ENCODE measurements at regions not wholly inside any gene's neighbourhood (a gene's known extent, or its start where the extent isn't known, plus 50 kb on each side); places are given as distances from the start of the nearest gene placed in this dataset.

DNA sequence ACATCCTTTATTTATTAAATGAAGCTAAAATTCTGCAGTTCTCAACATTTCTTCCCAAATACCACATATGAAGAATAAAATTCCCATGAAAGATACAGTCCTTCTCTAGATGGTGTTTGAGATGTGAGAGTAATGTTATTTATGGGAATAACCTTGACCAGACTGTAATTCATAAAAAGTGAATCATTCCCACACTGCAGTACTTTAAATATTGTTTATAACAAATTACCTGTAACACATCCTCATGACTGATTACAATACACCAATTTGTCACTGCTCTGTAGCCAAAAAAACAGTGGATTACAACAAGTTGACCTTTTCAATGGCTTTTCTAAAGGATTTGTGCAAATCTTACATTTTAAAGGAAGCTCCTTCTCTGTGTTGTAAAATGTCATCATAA, 651.3 kb downstream of the NSUN3 start:
- CTCF ChIA-PET: no interaction called here
- no TSS peak for BruUV-seq (replicated peaks)
- H3K4me3 Mint-ChIP-seq (ENCODE audit: low read depth, unreplicated experiment): no peak overlapping the region
- no peaks in the 10 kb centered on the region for H3K9me3 Mint-ChIP-seq (ENCODE audit: low read depth, unreplicated experiment)
- no peaks in the 10 kb centered on the region for H3K4me1 Mint-ChIP-seq (ENCODE audit: low read depth, unreplicated experiment)
- TF ChIP-seq, protein P1, sequence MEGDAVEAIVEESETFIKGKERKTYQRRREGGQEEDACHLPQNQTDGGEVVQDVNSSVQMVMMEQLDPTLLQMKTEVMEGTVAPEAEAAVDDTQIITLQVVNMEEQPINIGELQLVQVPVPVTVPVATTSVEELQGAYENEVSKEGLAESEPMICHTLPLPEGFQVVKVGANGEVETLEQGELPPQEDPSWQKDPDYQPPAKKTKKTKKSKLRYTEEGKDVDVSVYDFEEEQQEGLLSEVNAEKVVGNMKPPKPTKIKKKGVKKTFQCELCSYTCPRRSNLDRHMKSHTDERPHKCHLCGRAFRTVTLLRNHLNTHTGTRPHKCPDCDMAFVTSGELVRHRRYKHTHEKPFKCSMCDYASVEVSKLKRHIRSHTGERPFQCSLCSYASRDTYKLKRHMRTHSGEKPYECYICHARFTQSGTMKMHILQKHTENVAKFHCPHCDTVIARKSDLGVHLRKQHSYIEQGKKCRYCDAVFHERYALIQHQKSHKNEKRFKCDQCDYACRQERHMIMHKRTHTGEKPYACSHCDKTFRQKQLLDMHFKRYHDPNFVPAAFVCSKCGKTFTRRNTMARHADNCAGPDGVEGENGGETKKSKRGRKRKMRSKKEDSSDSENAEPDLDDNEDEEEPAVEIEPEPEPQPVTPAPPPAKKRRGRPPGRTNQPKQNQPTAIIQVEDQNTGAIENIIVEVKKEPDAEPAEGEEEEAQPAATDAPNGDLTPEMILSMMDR (IDR thresholded peaks at IDR 0.05; ENCODE audit: unreplicated experiment): no peak
- no peak overlapping the region for H3K27ac Mint-ChIP-seq (ENCODE audit: unreplicated experiment)
- no peak for DNase-seq
- no peaks in the 10 kb centered on the region for H3K36me3 Mint-ChIP-seq (ENCODE audit: insufficient read depth, unreplicated experiment)
- no peaks in the 10 kb centered on the region for H3K27me3 Mint-ChIP-seq (ENCODE audit: unreplicated experiment)
- intact Hi-C loops (cut with micrococcal nuclease; ENCODE audit: unreplicated experiment): no loop called here

DNA sequence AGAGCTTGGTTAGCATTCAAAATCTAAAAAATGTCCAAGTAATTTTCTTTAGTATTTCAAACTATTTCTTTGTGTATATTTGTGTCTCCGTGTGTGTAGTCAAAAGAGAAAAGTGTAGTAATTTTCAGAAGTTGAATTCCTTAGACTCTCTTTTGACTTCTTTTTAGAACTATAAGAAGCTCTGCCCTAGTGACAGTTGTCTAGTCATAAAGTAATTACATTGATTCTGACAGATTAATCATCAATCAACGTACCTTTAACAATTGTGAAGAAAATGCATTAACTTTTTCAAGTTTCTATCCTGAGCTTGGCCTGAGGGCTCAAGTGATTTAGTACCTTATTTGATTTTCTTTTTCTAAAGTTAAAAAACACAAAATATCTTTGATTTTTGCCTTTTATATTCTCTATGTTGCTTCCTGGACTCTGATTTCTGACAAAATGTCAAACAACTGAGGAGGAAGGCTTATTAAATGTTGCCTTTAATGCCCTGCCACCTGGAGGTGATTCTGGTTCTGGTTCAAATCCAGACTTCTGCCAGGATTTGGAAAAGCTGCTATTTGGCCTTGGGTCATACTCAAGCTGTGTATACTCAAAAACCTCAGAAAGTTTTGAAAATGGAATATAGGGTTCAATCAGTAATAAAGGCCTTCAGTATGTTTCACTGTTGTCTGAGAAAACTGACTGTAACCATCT, 653.6 kb downstream of the NSUN3 start:
- BruUV-seq (replicated peaks): no TSS peak
- Mint-ChIP-seq H3K27ac (ENCODE audit: unreplicated experiment) (no peak overlapping the region), H3K27me3 (ENCODE audit: unreplicated experiment) (no peaks in the 10 kb centered on the region), H3K4me3 (ENCODE audit: low read depth, unreplicated experiment) (no peak overlapping the region), H3K9me3 (ENCODE audit: low read depth, unreplicated experiment) (no peaks in the 10 kb centered on the region), H3K4me1 (ENCODE audit: low read depth, unreplicated experiment) (no peaks in the 10 kb centered on the region), H3K36me3 (ENCODE audit: insufficient read depth, unreplicated experiment) (no peaks in the 10 kb centered on the region)
- intact Hi-C loops (cut with micrococcal nuclease; ENCODE audit: unreplicated experiment): loop anchor here (1.0 kb wide), 3 partner anchors 66 to 380 kb away; no protein-coding TSS in a partner anchor
- CTCF ChIA-PET: interaction anchor here (0.6 kb wide), 2 partner anchors 219 to 380 kb away, joined by 3 to 4 read pairs; no protein-coding TSS in a partner anchor
- TF ChIP-seq, protein P1 (IDR thresholded peaks at IDR 0.05; ENCODE audit: unreplicated experiment): no peak
- peak; percentile 22 for DNase-seq

DNA sequence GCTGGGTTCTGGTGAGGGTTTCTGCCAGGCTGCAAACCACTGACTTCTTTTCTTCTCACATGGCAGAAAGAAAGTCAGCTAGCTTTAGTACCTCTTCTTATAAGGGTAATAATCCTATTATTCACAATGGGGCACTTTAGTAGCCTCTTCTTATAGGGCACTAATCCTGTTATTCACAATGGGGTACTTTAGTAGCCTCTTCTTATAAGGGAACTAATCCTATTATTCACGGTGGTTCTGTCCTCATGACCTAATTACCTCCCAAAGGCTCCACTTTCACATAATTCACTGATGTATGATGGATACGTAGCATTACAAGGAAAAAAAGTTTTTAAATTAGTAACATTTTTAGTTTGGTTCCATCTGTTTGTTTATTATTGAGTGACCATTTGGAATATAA, 671.3 kb downstream of the NSUN3 start:
- Mint-ChIP-seq H3K4me3 (ENCODE audit: low read depth, unreplicated experiment) (no peak overlapping the region), H3K36me3 (ENCODE audit: insufficient read depth, unreplicated experiment) (no peaks in the 10 kb centered on the region), H3K4me1 (ENCODE audit: low read depth, unreplicated experiment) (no peaks in the 10 kb centered on the region), H3K9me3 (ENCODE audit: low read depth, unreplicated experiment) (peaks cover 3% of the 10 kb centered on the region), H3K27ac (ENCODE audit: unreplicated experiment) (no peak overlapping the region), H3K27me3 (ENCODE audit: unreplicated experiment) (no peaks in the 10 kb centered on the region)
- intact Hi-C loops (cut with micrococcal nuclease; ENCODE audit: unreplicated experiment): no loop called here
- no peak for DNase-seq
- CTCF ChIA-PET: no interaction called here
- TF ChIP-seq, protein P1 (IDR thresholded peaks at IDR 0.05; ENCODE audit: unreplicated experiment): no peak
- no TSS peak for BruUV-seq (replicated peaks)

DNA sequence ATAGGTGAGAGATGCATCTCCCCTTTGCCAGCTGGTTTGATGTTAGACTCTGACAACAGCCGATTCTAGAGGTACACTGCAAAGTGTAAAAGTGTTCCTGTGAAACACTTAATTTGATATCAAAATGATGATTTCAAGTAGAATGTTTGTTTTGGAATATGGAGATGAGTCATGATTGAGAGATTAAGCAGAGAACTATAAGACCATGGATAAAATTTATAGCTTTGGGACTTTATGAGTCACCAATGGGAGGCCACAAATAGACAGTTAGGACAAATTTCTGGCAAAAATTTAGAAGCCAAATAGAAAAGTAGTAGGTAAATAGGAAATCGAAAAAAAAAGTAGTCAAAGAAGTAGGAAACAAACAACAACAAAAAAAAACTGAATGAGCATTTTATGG, 672.5 kb downstream of the NSUN3 start:
- TF ChIP-seq, protein P1 (IDR thresholded peaks at IDR 0.05; ENCODE audit: unreplicated experiment): no peak
- Mint-ChIP-seq H3K4me1 (ENCODE audit: low read depth, unreplicated experiment) (no peaks in the 10 kb centered on the region), H3K27ac (ENCODE audit: unreplicated experiment) (no peak overlapping the region), H3K9me3 (ENCODE audit: low read depth, unreplicated experiment) (peaks cover 3% of the 10 kb centered on the region), H3K27me3 (ENCODE audit: unreplicated experiment) (no peaks in the 10 kb centered on the region), H3K4me3 (ENCODE audit: low read depth, unreplicated experiment) (no peak overlapping the region), H3K36me3 (ENCODE audit: insufficient read depth, unreplicated experiment) (no peaks in the 10 kb centered on the region)
- no TSS peak for BruUV-seq (replicated peaks)
- no peak for DNase-seq
- intact Hi-C loops (cut with micrococcal nuclease; ENCODE audit: unreplicated experiment): no loop called here
- CTCF ChIA-PET: no interaction called here
